K562 (cell line): ENCODE measurements at regions not wholly inside any gene's neighbourhood (a gene's known extent, or its start where the extent isn't known, plus 50 kb on each side); places are given as distances from the start of the nearest gene placed in this dataset.

Source experiments
- ATAC-seq: fragments of 200-7000 bp; cut with Tn5 transposase; 3 replicates; pipeline ENCODE4 v1.9.1; 2020; ENCODE audit warnings: moderate library complexity
- BruUV-seq: library from RNA; stranded (reverse); fragments of 400-500 nt; replicated peaks from 2 replicates; lab custom pipeline; 2021; lab: Mats Ljungman, UMichigan
- CTCF ChIA-PET: fragments of 300-600 bp; formaldehyde crosslinking; extraction: SDS; loops from one replicate; lab custom pipeline; 2021; ENCODE audit warnings: low intra/inter-chr PET ratio; lab: Yijun Ruan, JAX
- POLR2A ChIA-PET: fragments of 300-600, 350-650 bp; sonication (Branson Sonifier 250); formaldehyde crosslinking; extraction: SDS; loops from one replicate; lab custom pipeline; 2021; ENCODE audit warnings: antibody characterized with exemption, inconsistent platforms; lab: Yijun Ruan, JAX
- DNase-seq, 4 experiments: peaks; one replicate each; pipeline versions ENCODE4 v3.0.0 to v3.0.0-alpha.2; 2011 to 2018; ENCODE audit warnings: low spot score in 3 of 4, mixed read lengths in 3 of 4; ENCODE audit errors: extremely low read depth in 1 of 4
- FAIRE-seq: peaks from 2 replicates; lab custom pipeline; 2011; peaks lifted over from hg19 to GRCh38; lab: Jason Lieb, UNC
- H2AFZ ChIP-seq: 2 replicates; pipeline ENCODE4 v1.6.0; 2011; ENCODE audit warnings: low read depth, low read length, control low read depth, inconsistent platforms
- H3K27ac ChIP-seq: fragments of 200-600 bp; 3 replicates; pipeline ENCODE4 v1.8.0; 2011; ENCODE audit warnings: low read depth, mild to moderate bottlenecking, control low read depth, inconsistent platforms, low read length, moderate library complexity, mixed read lengths; ENCODE audit errors: extremely low read depth
- H3K27me3 ChIP-seq, 2 experiments: fragments of 300-600 bp in 1 of 2; 2 replicates in 1 of 2; 3 replicates in 1 of 2; pipeline versions ENCODE4 v1.6.0 to v1.8.0; 2011; ENCODE audit warnings: inconsistent platforms in 2 of 2, low read length in 2 of 2, mild to moderate bottlenecking in 1 of 2, mixed read lengths in 1 of 2, moderate library complexity in 1 of 2; ENCODE audit not compliant: control insufficient read depth in 2 of 2, insufficient read depth in 2 of 2
- H3K36me3 ChIP-seq: fragments of 300-600 bp; 3 replicates; pipeline ENCODE4 v1.8.0; 2011; ENCODE audit warnings: mild to moderate bottlenecking, low read length, inconsistent platforms; ENCODE audit not compliant: control insufficient read depth, insufficient read depth
- H3K4me1 ChIP-seq, 2 experiments: fragments of 200-600 bp in 1 of 2; replicated peaks in 1 of 2; 2 replicates in 1 of 2; 3 replicates in 1 of 2; pipeline versions ENCODE4 v1.5.1 to v1.8.0; 2011; ENCODE audit warnings: inconsistent platforms in 2 of 2, low read length in 2 of 2, mild to moderate bottlenecking in 1 of 2, mixed read lengths in 1 of 2, moderate library complexity in 1 of 2; ENCODE audit not compliant: control insufficient read depth in 2 of 2, insufficient read depth in 2 of 2
- H3K4me2 ChIP-seq: 2 replicates; pipeline ENCODE4 v1.6.1; 2011; ENCODE audit warnings: low read length, control low read depth, inconsistent platforms, mixed read lengths; ENCODE audit not compliant: insufficient read depth
- H3K4me3 ChIP-seq: fragments of 200-600 bp; sonication (generic), shearing (Covaris generic); 2 replicates; pipeline ENCODE4 v1.5.1; 2016; ENCODE audit warnings: control low read depth, inconsistent platforms
- H3K79me2 ChIP-seq: fragments of 200-600 bp; 3 replicates; pipeline ENCODE4 v1.8.0; 2011; ENCODE audit warnings: low read length, inconsistent platforms; ENCODE audit not compliant: control insufficient read depth, insufficient read depth
- H3K9ac ChIP-seq, 2 experiments: 2 replicates each; pipeline versions ENCODE4 v1.6.0 to v1.6.1; 2011; ENCODE audit warnings: low read depth in 2 of 2, low read length in 2 of 2, control low read depth in 1 of 2, inconsistent platforms in 1 of 2, mild to moderate bottlenecking in 1 of 2, mixed read lengths in 1 of 2; ENCODE audit not compliant: insufficient read depth in 1 of 2
- H3K9me1 ChIP-seq: one replicate; pipeline ENCODE4 v1.6.0; 2011; ENCODE audit warnings: inconsistent platforms, mild to moderate bottlenecking, low read length, moderate library complexity; ENCODE audit not compliant: control insufficient read depth, insufficient read depth
- H3K9me3 ChIP-seq: replicated peaks from 2 replicates; pipeline ENCODE4 v1.5.1; 2011; ENCODE audit warnings: low read depth, low read length, inconsistent platforms; ENCODE audit not compliant: control insufficient read depth, insufficient read depth
- H4K20me1 ChIP-seq: replicated peaks from 2 replicates; pipeline ENCODE4 v1.6.1; 2011; ENCODE audit warnings: low read length, inconsistent platforms, mixed read lengths; ENCODE audit not compliant: control insufficient read depth, insufficient read depth
- CUX1 ChIP-seq: fragments of 200-800 bp; sonication (Bioruptor generic); IDR thresholded peaks from 2 replicates; pipeline ENCODE4 v1.6.1; 2016; ENCODE audit warnings: missing genetic modification characterization, missing compliant biosample characterization
- HDAC3 ChIP-seq: fragments of 450-650 bp; IDR thresholded peaks from 2 replicates; pipeline ENCODE4 v1.6.1; 2018; ENCODE audit warnings: borderline replicate concordance, mild to moderate bottlenecking, moderate library complexity; ENCODE audit not compliant: partially characterized antibody
- NFATC3 ChIP-seq: fragments of 450-650 bp; IDR thresholded peaks from 2 replicates; pipeline ENCODE4 v1.6.1; 2017; ENCODE audit warnings: mild to moderate bottlenecking
- NR1H2 ChIP-seq: sonication (generic); formaldehyde crosslinking; IDR thresholded peaks from 2 replicates; pipeline ENCODE4 v1.4.0; 2020; ENCODE audit warnings: mild to moderate bottlenecking, missing genetic modification reagents
- POLR3A ChIP-seq: IDR thresholded peaks from 2 replicates; pipeline ENCODE4 v1.6.1; 2011; ENCODE audit warnings: borderline replicate concordance, mild to moderate bottlenecking, moderate library complexity; ENCODE audit not compliant: insufficient read length, insufficient read depth; ENCODE audit errors: extremely low read depth
- RREB1 ChIP-seq: fragments of 250-450 bp; sonication (Bioruptor Pico); IDR thresholded peaks from 2 replicates; pipeline ENCODE4 v1.4.0; 2020
- SMARCC2 ChIP-seq: fragments of 450-650 bp; IDR thresholded peaks from 2 replicates; pipeline ENCODE4 v1.6.1; 2017; ENCODE audit warnings: antibody characterized with exemption, moderate library complexity, mild to moderate bottlenecking, low read depth
- WGBS: fragments of 100-300 bp; shearing (Covaris generic); methylation state at CpG from one replicate; pipeline ENCODE4 v1.1.6; 2016; ENCODE audit warnings: low coverage, mixed read lengths; ENCODE audit not compliant: insufficient coverage; ENCODE audit errors: missing lambda C conversion rate; 5-methylcytosine and 5-hydroxymethylcytosine counted together
- in situ Hi-C: fragments of 300-500 bp; cut with MboI; formaldehyde crosslinking; loops from 4 replicates; pipeline ENCODE4 v1.15.0; 2018; ENCODE audit warnings: inconsistent platforms, mixed read lengths
- intact Hi-C: fragments of 100-400 bp; cut with micrococcal nuclease; formaldehyde crosslinking; loops from 2 replicates; pipeline ENCODE4 v1.14.2; 2022

GRCh38 chr11:111172321-111172862 is 73.1 kb upstream of the POU2AF2 start (continued):
- TF ChIP-seq RREB1: no peak

GRCh38 chr11:111170761-111171379 is 74.7 kb upstream of the POU2AF2 start:
- Histone ChIP-seq H3K4me2 (no peak overlapping the region), H3K9ac (no peak overlapping the region), H4K20me1 (no peaks in the 10 kb centered on the region), H2AFZ (no peak overlapping the region), H3K9me3 (no peaks in the 10 kb centered on the region)
- TF ChIP-seq POLR3A: no peak
- no peak for TF ChIP-seq NR1H2 (CRISPR knock-in tag)
- no peak for TF ChIP-seq NFATC3
- TF ChIP-seq HDAC3: no peak
- TF ChIP-seq SMARCC2: no peak
- no peak for TF ChIP-seq CUX1
- TF ChIP-seq, all 486 proteins: peak for 0
- CTCF ChIA-PET: no interaction called here
- H3K79me2 ChIP-seq: no peaks in the 10 kb centered on the region
- H3K27ac ChIP-seq: no peak overlapping the region
- no TSS peak for BruUV-seq
- H3K4me1 ChIP-seq: no peaks in the 10 kb centered on the region
- WGBS: 3% methylated on average over 10 of the region's 11 CpGs
- intact Hi-C loops: no loop called here
- no peaks in the 10 kb centered on the region for H3K36me3 ChIP-seq
- ATAC-seq (no peak), DNase-seq (no peak), FAIRE-seq (no peak)
- no peaks in the 10 kb centered on the region for H3K9me1 ChIP-seq
- in situ Hi-C loops: no loop called here
- no peaks in the 10 kb centered on the region for H3K27me3 ChIP-seq
- POLR2A ChIA-PET: no interaction called here
- H3K4me3 ChIP-seq: no peak overlapping the region
